Right renal cortex interstitium (tissue), 3 donors: ENCODE measurements at regions not wholly inside any gene's neighbourhood (a gene's known extent, or its start where the extent isn't known, plus 50 kb on each side); places are given as distances from the start of the nearest gene placed in this dataset.

ENCODE experiments used
- DNase-seq, 3 donors: peaks; one replicate each; pipeline ENCODE4 v3.0.0-alpha.2; 2013; ENCODE audit warnings: low read depth in 3 of 3, low spot score in 2 of 3

- DNase-seq, result no peak
Measured at GRCh38 chr2:55102056-55102812, 52.0 kb upstream of the RTN4 start.

GRCh38 chr2:55101466-55101865, 51.2 kb upstream of the RTN4 start:
- DNase-seq, result no peak

GRCh38 chr2:55099878-55100820, 49.9 kb upstream of the RTN4 start:
- DNase-seq, result no peak
